ENCODE measurements at regions not wholly inside any gene's neighbourhood (a gene's known extent, or its start where the extent isn't known, plus 50 kb on each side); places are given as distances from the start of the nearest gene placed in this dataset.

- no peak for DNase-seq
- 91 to 94% methylated on average over 6 of the region's 6 CpGs for WGBS, 2 donors
- Histone ChIP-seq H3K4me3 (no peak overlapping the region), H3K9me3 (no peaks in the 10 kb centered on the region), H3K4me1 (no peaks in the 10 kb centered on the region), H3K27ac (no peak overlapping the region), H3K27me3 (no peaks in the 10 kb centered on the region), H3K36me3 (ENCODE audit: low read depth, missing control alignments) (no peaks in the 10 kb centered on the region)
- no peak for TF ChIP-seq POLR2A (IDR thresholded peaks at IDR 0.05)
- no peak for TF ChIP-seq CTCF (IDR thresholded peaks at IDR 0.05)
- intact Hi-C loops (cut with DNase I; ENCODE audit: low total_unique reads), result no loop called here
Observed at GRCh38 chr9:75488719-75489110, 400.4 kb downstream of the OSTF1 start.

GRCh38 chr9:75490326-75490725 is 400.1 kb upstream of the PCSK5 start:
- TF ChIP-seq CTCF (IDR thresholded peaks at IDR 0.05) (no peak), POLR2A (IDR thresholded peaks at IDR 0.05) (no peak)
- no peaks in the 10 kb centered on the region for H3K4me1 ChIP-seq
- no peak overlapping the region for H3K4me3 ChIP-seq
- H3K36me3 ChIP-seq (ENCODE audit: low read depth, missing control alignments), result no peaks in the 10 kb centered on the region
- H3K9me3 ChIP-seq, result no peaks in the 10 kb centered on the region
- WGBS, 2 donors, result 52 to 60% methylated on average over 2 of the region's 2 CpGs
- intact Hi-C loops (cut with DNase I; ENCODE audit: low total_unique reads), result no loop called here
- no peak for DNase-seq
- no peaks in the 10 kb centered on the region for H3K27me3 ChIP-seq
- H3K27ac ChIP-seq, result peak overlapping the region in 1 of 2 donors; percentile 7

- DNase-seq, result no peak
- H3K4me3 ChIP-seq, result no peak overlapping the region
- H3K4me1 ChIP-seq, result no peaks in the 10 kb centered on the region
- WGBS, 2 donors, result 45 to 53% methylated on average over 1 of the region's 1 CpG
- no peaks in the 10 kb centered on the region for H3K27me3 ChIP-seq
- no peak overlapping the region for H3K27ac ChIP-seq
- intact Hi-C loops (cut with DNase I; ENCODE audit: low total_unique reads), result no loop called here
- TF ChIP-seq POLR2A (IDR thresholded peaks at IDR 0.05) (no peak), CTCF (IDR thresholded peaks at IDR 0.05) (no peak)
- no peaks in the 10 kb centered on the region for H3K9me3 ChIP-seq
- H3K36me3 ChIP-seq (ENCODE audit: low read depth, missing control alignments), result no peaks in the 10 kb centered on the region
Observed at GRCh38 chr9:75491533-75491932, 398.9 kb upstream of the PCSK5 start.

GRCh38 chr9:75499812-75500211 is 390.7 kb upstream of the PCSK5 start:
- 66 to 69% methylated on average over 4 of the region's 4 CpGs for whole genome bisulfite sequencing, 2 donors
- no peak overlapping the region for H3K27ac ChIP-seq

More at GRCh38 chr9:75499812-75500211, 390.7 kb upstream of the PCSK5 start:
- no peak overlapping the region for H3K4me3 ChIP-seq
- H3K27me3 ChIP-seq, result no peaks in the 10 kb centered on the region
- H3K4me1 ChIP-seq, result no peaks in the 10 kb centered on the region
- TF ChIP-seq POLR2A (IDR thresholded peaks at IDR 0.05), result no peak
- no peak for TF ChIP-seq CTCF (IDR thresholded peaks at IDR 0.05)
- no peaks in the 10 kb centered on the region for H3K36me3 ChIP-seq (ENCODE audit: low read depth, missing control alignments)
- DNase-seq, result no peak
- intact Hi-C loops (cut with DNase I; ENCODE audit: low total_unique reads), result no loop called here
- no peaks in the 10 kb centered on the region for H3K9me3 ChIP-seq

Data from testis (tissue), 2 donors.